A549 (cell line): ENCODE measurements at regions not wholly inside any gene's neighbourhood (a gene's known extent, or its start where the extent isn't known, plus 50 kb on each side); places are given as distances from the start of the nearest gene placed in this dataset.

ENCODE experiments used
- ATAC-seq, 2 experiments: fragments of 200-7000 bp in 1 of 2; fragments of >200 bp in 1 of 2; cut with Nextera tagmentation in 1 of 2; cut with Tn5 transposase in 1 of 2; 3 replicates each; pipeline versions ENCODE4 v1.8.0 to v1.9.1; 2018 to 2020; ENCODE audit warnings: mild to moderate bottlenecking in 1 of 2, moderate library complexity in 1 of 2
- CTCF ChIA-PET: fragments of 300-600 bp; sonication (Branson Sonifier 250); formaldehyde crosslinking; extraction: SDS; loops from one replicate; lab custom pipeline; 2021; ENCODE audit warnings: antibody characterized with exemption, inconsistent platforms; lab: Yijun Ruan, JAX
- POLR2A ChIA-PET: fragments of 350-600 bp; formaldehyde crosslinking; extraction: SDS; loops from one replicate; lab custom pipeline; 2021; ENCODE audit warnings: antibody characterized with exemption, inconsistent platforms; lab: Yijun Ruan, JAX
- DNase-seq, 2 experiments: peaks; one replicate each; pipeline versions ENCODE4 v3.0.0 to v3.0.0-alpha.2; 2011 to 2016; ENCODE audit warnings: low read depth in 1 of 2, low spot score in 1 of 2
- FAIRE-seq: peaks from 2 replicates; lab custom pipeline; 2011; peaks lifted over from hg19 to GRCh38; lab: Jason Lieb, UNC
- H3K27ac ChIP-seq, 2 experiments: fragments of >200 bp; sonication (Bioruptor Twin); formaldehyde crosslinking; 3 replicates each; pipeline ENCODE4 v1.5.1; 2016 to 2017
- H3K4me1 ChIP-seq: fragments of >200 bp; sonication (Bioruptor Twin); formaldehyde crosslinking; 3 replicates; pipeline ENCODE4 v1.6.1; 2016
- H3K4me2 ChIP-seq: fragments of >200 bp; sonication (Bioruptor Twin); formaldehyde crosslinking; 3 replicates; pipeline ENCODE4 v1.6.1; 2016
- H3K4me3 ChIP-seq: fragments of >200 bp; sonication (Bioruptor Twin); formaldehyde crosslinking; 3 replicates; pipeline ENCODE4 v1.5.1; 2016
- H3K9me3 ChIP-seq: fragments of >200 bp; sonication (Bioruptor Twin); formaldehyde crosslinking; 3 replicates; pipeline ENCODE4 v1.6.1; 2016
- ATOH8 ChIP-seq: fragments of 250-450 bp; sonication (Bioruptor Pico); IDR thresholded peaks from 2 replicates; pipeline ENCODE4 v1.5.0; 2020; ENCODE audit warnings: low read depth, mild to moderate bottlenecking, moderate library complexity
- BHLHE40 ChIP-seq: IDR thresholded peaks from 2 replicates; pipeline ENCODE4 v1.6.1; 2012; ENCODE audit warnings: low read depth, low read length, inconsistent platforms
- CBX2 ChIP-seq: fragments of 200-600 bp; sonication (generic); IDR thresholded peaks from 2 replicates; pipeline ENCODE4 v1.6.1; 2016; ENCODE audit warnings: low read depth, mild to moderate bottlenecking, borderline replicate concordance
- CBX8 ChIP-seq: fragments of 200-600 bp; sonication (generic); IDR thresholded peaks from 2 replicates; pipeline ENCODE4 v1.6.1; 2016
- CEBPB ChIP-seq, 2 experiments: fragments of >200 bp in 1 of 2; sonication (Bioruptor Twin) in 1 of 2; formaldehyde crosslinking in 1 of 2; IDR thresholded peaks; 2 replicates each; pipeline ENCODE4 v1.6.1; 2012 to 2016
- ESRRA ChIP-seq: fragments of 150-350 bp; IDR thresholded peaks from 2 replicates; pipeline ENCODE4 v1.6.1; 2014; ENCODE audit warnings: mild to moderate bottlenecking, low read length, borderline replicate concordance
- FOSL2 ChIP-seq, 2 experiments: fragments of 450-650 bp in 1 of 2; fragments of >200 bp in 1 of 2; sonication (Bioruptor Twin) in 1 of 2; formaldehyde crosslinking; IDR thresholded peaks; 2 replicates each; pipeline versions ENCODE4 v1.5.0 to v1.6.1; 2016 to 2020; ENCODE audit warnings: mild to moderate bottlenecking in 1 of 2, moderate library complexity in 1 of 2
- HDAC2 ChIP-seq: fragments of 200-600 bp; sonication (generic); IDR thresholded peaks from 2 replicates; pipeline ENCODE4 v1.6.1; 2016
- HMGXB4 ChIP-seq: fragments of 250-450 bp; sonication (Bioruptor Pico); IDR thresholded peaks from 2 replicates; pipeline ENCODE4 v1.5.0; 2021; ENCODE audit warnings: mild to moderate bottlenecking, moderate library complexity, borderline replicate concordance
- HOXB13 ChIP-seq: fragments of 250-450 bp; sonication (Bioruptor Pico); IDR thresholded peaks from 2 replicates; pipeline ENCODE4 v1.5.0; 2020; ENCODE audit warnings: low read depth, mild to moderate bottlenecking, moderate library complexity
- HOXB5 ChIP-seq: fragments of 250-450 bp; sonication (Bioruptor Pico); IDR thresholded peaks from 2 replicates; pipeline ENCODE4 v1.5.0; 2020; ENCODE audit warnings: mild to moderate bottlenecking, moderate library complexity
- JUN ChIP-seq, 2 experiments: fragments of >200 bp; sonication (Bioruptor Twin); formaldehyde crosslinking; IDR thresholded peaks; 2 replicates in 1 of 2; 3 replicates in 1 of 2; pipeline ENCODE4 v1.6.1; 2016 to 2017
- JUNB ChIP-seq: fragments of >200 bp; sonication (Bioruptor Twin); formaldehyde crosslinking; IDR thresholded peaks from 2 replicates; pipeline ENCODE4 v1.6.1; 2016
- KDM1A ChIP-seq: fragments of 200-600 bp; sonication (generic); IDR thresholded peaks from 2 replicates; pipeline ENCODE4 v1.6.1; 2016; ENCODE audit warnings: low read depth, mild to moderate bottlenecking
- KDM5A ChIP-seq: fragments of 200-600 bp; sonication (generic); IDR thresholded peaks from 2 replicates; pipeline ENCODE4 v1.6.1; 2016; ENCODE audit warnings: antibody characterized with exemption, mild to moderate bottlenecking
- MAX ChIP-seq: IDR thresholded peaks from 2 replicates; pipeline ENCODE4 v1.6.1; 2012
- MYC ChIP-seq: IDR thresholded peaks from 2 replicates; pipeline ENCODE4 v1.6.1; 2012; ENCODE audit warnings: mild to moderate bottlenecking, inconsistent platforms, low read length, improper control_type of control experiment, borderline replicate concordance
- NFE2L2 ChIP-seq: fragments of 150-350 bp; conservative IDR thresholded peaks from 2 replicates; pipeline ENCODE4 v1.6.1; 2014; ENCODE audit warnings: low read length
- NR3C1 ChIP-seq: fragments of >200 bp; sonication (Bioruptor Twin); formaldehyde crosslinking; IDR thresholded peaks from 3 replicates; pipeline ENCODE4 v1.6.1; 2017
- PHF8 ChIP-seq: fragments of 200-600 bp; sonication (generic); IDR thresholded peaks from 2 replicates; pipeline ENCODE4 v1.6.1; 2016; ENCODE audit warnings: low read depth, mild to moderate bottlenecking, antibody characterized with exemption, moderate library complexity, borderline replicate concordance
- RARB ChIP-seq: fragments of 250-450 bp; sonication (Bioruptor Pico); IDR thresholded peaks from 2 replicates; pipeline ENCODE4 v1.8.0; 2021; ENCODE audit warnings: mild to moderate bottlenecking, moderate library complexity
- RCOR1 ChIP-seq: fragments of 150-350 bp; IDR thresholded peaks from 2 replicates; pipeline ENCODE4 v1.6.1; 2014; ENCODE audit warnings: antibody characterized with exemption, low read length, low read depth
- SMC3 ChIP-seq: fragments of >200 bp; sonication (Bioruptor Twin); formaldehyde crosslinking; IDR thresholded peaks from 3 replicates; pipeline ENCODE4 v1.6.1; 2018; ENCODE audit warnings: inconsistent platforms
- TP53 ChIP-seq: fragments of 250-450 bp; sonication (Bioruptor Pico); IDR thresholded peaks from 2 replicates; pipeline ENCODE4 v1.5.0; 2021; ENCODE audit warnings: mild to moderate bottlenecking, moderate library complexity
- ZC3H11A ChIP-seq: fragments of 450-650 bp; IDR thresholded peaks from 2 replicates; pipeline ENCODE4 v1.6.1; 2014; ENCODE audit warnings: antibody characterized with exemption, mild to moderate bottlenecking
- ZFP36 ChIP-seq: fragments of 450-650 bp; IDR thresholded peaks from 2 replicates; pipeline ENCODE4 v1.6.1; 2014; ENCODE audit warnings: borderline replicate concordance; ENCODE audit not compliant: partially characterized antibody
- ZNF302 ChIP-seq: fragments of 250-450 bp; sonication (Bioruptor Pico); IDR thresholded peaks from 2 replicates; pipeline ENCODE4 v1.9.0; 2021; ENCODE audit warnings: inconsistent platforms, mild to moderate bottlenecking, moderate library complexity
- ZSCAN20 ChIP-seq: fragments of 250-450 bp; sonication (Bioruptor Pico); IDR thresholded peaks from 2 replicates; pipeline ENCODE4 v1.8.0; 2022; ENCODE audit warnings: mild to moderate bottlenecking, moderate library complexity
- WGBS: methylation state at CpG from one replicate; pipeline ENCODE4 v1.1.6; 2017; ENCODE audit errors: missing lambda C conversion rate; 5-methylcytosine and 5-hydroxymethylcytosine counted together
- TF ChIP-seq, protein P1 (sequence below): fragments of >200 bp; sonication (Bioruptor Twin); formaldehyde crosslinking; IDR thresholded peaks from 2 replicates; pipeline ENCODE4 v1.6.1; 2016
- TF ChIP-seq, protein P2 (sequence below): IDR thresholded peaks from 2 replicates; pipeline ENCODE4 v1.6.1; 2012

- no peak for FAIRE-seq
- POLR2A ChIA-PET = no interaction called here
These were observed 285.3 kb downstream of the ENC1 start for GRCh38 chr5:74355041-74355824.

DNA sequence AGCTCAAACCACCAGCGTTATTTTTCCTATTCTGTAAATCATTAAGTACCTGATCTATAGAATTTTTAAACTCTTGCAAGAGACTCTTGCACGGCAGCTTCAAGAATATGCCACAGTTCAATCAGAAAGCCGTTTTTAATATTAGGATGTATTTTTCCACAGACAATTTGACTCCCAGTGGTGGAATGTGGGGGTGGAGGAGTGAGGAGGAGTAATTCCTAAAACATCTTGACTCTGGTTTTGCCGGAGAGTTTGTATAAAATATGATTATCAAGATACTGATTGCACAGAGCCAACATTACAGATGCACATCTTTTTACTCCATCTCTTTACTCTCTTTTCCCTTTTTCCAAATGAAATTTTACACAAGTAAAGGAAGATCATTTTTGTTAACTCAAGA is 288.3 kb downstream of the ENC1 start:
- 52% methylated on average over 4 of the region's 4 CpGs for WGBS
- no peak overlapping the region for H3K4me3 ChIP-seq
- TF ChIP-seq ZSCAN20 (no peak), ESRRA (no peak), NFE2L2 (no peak), BHLHE40 (no peak), HOXB13 (CRISPR knock-in tag) (no peak), ZNF302 (CRISPR knock-in tag) (no peak), KDM1A (no peak), HOXB5 (CRISPR knock-in tag) (no peak), PHF8 (no peak), CBX2 (no peak), HDAC2 (no peak)
- TF ChIP-seq, protein P1, sequence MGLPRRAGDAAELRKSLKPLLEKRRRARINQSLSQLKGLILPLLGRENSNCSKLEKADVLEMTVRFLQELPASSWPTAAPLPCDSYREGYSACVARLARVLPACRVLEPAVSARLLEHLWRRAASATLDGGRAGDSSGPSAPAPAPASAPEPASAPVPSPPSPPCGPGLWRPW = no peak
- TF ChIP-seq, protein P2, sequence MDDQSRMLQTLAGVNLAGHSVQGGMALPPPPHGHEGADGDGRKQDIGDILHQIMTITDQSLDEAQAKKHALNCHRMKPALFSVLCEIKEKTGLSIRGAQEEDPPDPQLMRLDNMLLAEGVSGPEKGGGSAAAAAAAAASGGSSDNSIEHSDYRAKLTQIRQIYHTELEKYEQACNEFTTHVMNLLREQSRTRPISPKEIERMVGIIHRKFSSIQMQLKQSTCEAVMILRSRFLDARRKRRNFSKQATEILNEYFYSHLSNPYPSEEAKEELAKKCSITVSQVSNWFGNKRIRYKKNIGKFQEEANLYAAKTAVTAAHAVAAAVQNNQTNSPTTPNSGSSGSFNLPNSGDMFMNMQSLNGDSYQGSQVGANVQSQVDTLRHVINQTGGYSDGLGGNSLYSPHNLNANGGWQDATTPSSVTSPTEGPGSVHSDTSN = no peak
- H3K27ac ChIP-seq = no peak overlapping the region
- ChIA-PET CTCF (no interaction called here), POLR2A (no interaction called here)
- no peak for DNase-seq
- no peaks in the 10 kb centered on the region for H3K4me1 ChIP-seq
- ATAC-seq = no peak
- H3K9me3 ChIP-seq = no peaks in the 10 kb centered on the region
- H3K4me2 ChIP-seq = no peak overlapping the region
- no peak for FAIRE-seq

More at GRCh38 chr5:74355041-74355824, 285.3 kb downstream of the ENC1 start:
- no peak for ATAC-seq
- no peaks in the 10 kb centered on the region for H3K9me3 ChIP-seq
- CTCF ChIA-PET = interaction anchor here (0.6 to 1.4 kb wide), 2 partner anchors 8 to 1225 kb away, joined by 3 to 4 read pairs; no protein-coding TSS in a partner anchor
- no peak overlapping the region for H3K4me2 ChIP-seq
- H3K27ac ChIP-seq = no peak overlapping the region
- no peaks in the 10 kb centered on the region for H3K4me1 ChIP-seq
- WGBS = 70% methylated on average over 6 of the region's 6 CpGs
- TF ChIP-seq ATOH8 (CRISPR knock-in tag) = no peak
- no peak for TF ChIP-seq KDM5A
- TF ChIP-seq, all 56 proteins: peak for 0
- no peak overlapping the region for H3K4me3 ChIP-seq
- DNase-seq = no peak

- 30% methylated on average over 5 of the region's 5 CpGs for WGBS
- H3K4me3 ChIP-seq = no peak overlapping the region
- H3K9me3 ChIP-seq = 0 out of 3 replicates have a peak, but pooled peaks cover 3% of the 10 kb centered on the region
- POLR2A ChIA-PET = no interaction called here
- peak; percentile 55 to 70 for DNase-seq
- peak; percentile 67 for FAIRE-seq
- peak overlapping the region; percentile 51 to 66 for H3K27ac ChIP-seq
- CTCF ChIA-PET = interaction anchor here (0.9 kb wide), 1 partner anchor 298 kb away, joined by 3 read pairs; no protein-coding TSS in a partner anchor
- H3K4me1 ChIP-seq = peaks cover 27% of the 10 kb centered on the region
- peak overlapping the region; percentile 38 for H3K4me2 ChIP-seq
- peak; percentile 43 to 73; a peak in 4 of 6 replicates for ATAC-seq
- TF ChIP-seq ZFP36 (no peak), HDAC2 (no peak), NR3C1 (no peak), JUN (IDR thresholded peaks at IDR 0.05) (no peak), HMGXB4 (CRISPR knock-in tag) (no peak), RCOR1 (no peak), JUNB (no peak), MAX (no peak), MYC (no peak), TP53 (CRISPR knock-in tag) (no peak), NFE2L2 (peak; percentile 97), RARB (CRISPR knock-in tag) (no peak), SMC3 (no peak), PHF8 (no peak), CEBPB (IDR thresholded peaks at IDR 0.05) (peak in 1 of 2 experiments; percentile 8; a peak in 1 of 4 replicates), CBX8 (no peak), ZC3H11A (no peak), FOSL2 (IDR thresholded peaks at IDR 0.05) (no peak), FOSL2 (CRISPR knock-in tag; IDR thresholded peaks at IDR 0.05) (peak; percentile 56)
These were observed 297.4 kb downstream of the ENC1 start for GRCh38 chr5:74342948-74343682.
